ENCODE measurements at regions not wholly inside any gene's neighbourhood (a gene's known extent, or its start where the extent isn't known, plus 50 kb on each side); places are given as distances from the start of the nearest gene placed in this dataset.

DNA sequence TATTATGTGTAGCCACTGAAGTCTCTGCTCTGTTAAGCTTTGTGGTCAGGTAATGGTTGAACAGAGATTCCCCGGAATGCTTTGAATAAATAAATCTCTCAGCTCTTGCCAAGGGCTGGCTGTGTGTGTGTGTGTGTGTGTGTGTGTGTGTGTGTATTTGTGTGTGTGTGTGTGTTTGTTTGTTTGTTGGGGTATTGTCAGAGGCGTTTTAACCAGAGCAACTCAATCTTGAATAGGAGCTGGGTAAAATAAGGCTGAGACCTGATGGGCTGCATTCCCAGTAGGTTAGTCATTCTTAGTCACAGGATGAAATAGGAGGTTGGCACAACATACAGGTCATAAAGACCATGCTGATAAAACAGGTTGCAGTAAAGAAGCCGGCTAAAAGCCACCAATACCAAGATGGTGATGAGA is 256.2 kb upstream of the CACNA2D1 start:
- TF ChIP-seq, protein P1, sequence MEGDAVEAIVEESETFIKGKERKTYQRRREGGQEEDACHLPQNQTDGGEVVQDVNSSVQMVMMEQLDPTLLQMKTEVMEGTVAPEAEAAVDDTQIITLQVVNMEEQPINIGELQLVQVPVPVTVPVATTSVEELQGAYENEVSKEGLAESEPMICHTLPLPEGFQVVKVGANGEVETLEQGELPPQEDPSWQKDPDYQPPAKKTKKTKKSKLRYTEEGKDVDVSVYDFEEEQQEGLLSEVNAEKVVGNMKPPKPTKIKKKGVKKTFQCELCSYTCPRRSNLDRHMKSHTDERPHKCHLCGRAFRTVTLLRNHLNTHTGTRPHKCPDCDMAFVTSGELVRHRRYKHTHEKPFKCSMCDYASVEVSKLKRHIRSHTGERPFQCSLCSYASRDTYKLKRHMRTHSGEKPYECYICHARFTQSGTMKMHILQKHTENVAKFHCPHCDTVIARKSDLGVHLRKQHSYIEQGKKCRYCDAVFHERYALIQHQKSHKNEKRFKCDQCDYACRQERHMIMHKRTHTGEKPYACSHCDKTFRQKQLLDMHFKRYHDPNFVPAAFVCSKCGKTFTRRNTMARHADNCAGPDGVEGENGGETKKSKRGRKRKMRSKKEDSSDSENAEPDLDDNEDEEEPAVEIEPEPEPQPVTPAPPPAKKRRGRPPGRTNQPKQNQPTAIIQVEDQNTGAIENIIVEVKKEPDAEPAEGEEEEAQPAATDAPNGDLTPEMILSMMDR (IDR thresholded peaks at IDR 0.05; ENCODE audit: low read depth, low read length, missing input control) = no peak
- TF ChIP-seq RAD21 (IDR thresholded peaks at IDR 0.05) (no peak), GABPA (IDR thresholded peaks at IDR 0.05 in 1 of 2, conservative IDR thresholded peaks at IDR 0.05 in 1 of 2) (no peak), ZBTB33 (IDR thresholded peaks at IDR 0.05) (no peak), EGR1 (IDR thresholded peaks at IDR 0.05; ENCODE audit: low read depth in 2 of 2) (no peak), FOXA2 (IDR thresholded peaks at IDR 0.05) (no peak), FOXA1 (IDR thresholded peaks at IDR 0.05) (no peak), RXRA (IDR thresholded peaks at IDR 0.05) (no peak)
- TF ChIP-seq, protein P2, sequence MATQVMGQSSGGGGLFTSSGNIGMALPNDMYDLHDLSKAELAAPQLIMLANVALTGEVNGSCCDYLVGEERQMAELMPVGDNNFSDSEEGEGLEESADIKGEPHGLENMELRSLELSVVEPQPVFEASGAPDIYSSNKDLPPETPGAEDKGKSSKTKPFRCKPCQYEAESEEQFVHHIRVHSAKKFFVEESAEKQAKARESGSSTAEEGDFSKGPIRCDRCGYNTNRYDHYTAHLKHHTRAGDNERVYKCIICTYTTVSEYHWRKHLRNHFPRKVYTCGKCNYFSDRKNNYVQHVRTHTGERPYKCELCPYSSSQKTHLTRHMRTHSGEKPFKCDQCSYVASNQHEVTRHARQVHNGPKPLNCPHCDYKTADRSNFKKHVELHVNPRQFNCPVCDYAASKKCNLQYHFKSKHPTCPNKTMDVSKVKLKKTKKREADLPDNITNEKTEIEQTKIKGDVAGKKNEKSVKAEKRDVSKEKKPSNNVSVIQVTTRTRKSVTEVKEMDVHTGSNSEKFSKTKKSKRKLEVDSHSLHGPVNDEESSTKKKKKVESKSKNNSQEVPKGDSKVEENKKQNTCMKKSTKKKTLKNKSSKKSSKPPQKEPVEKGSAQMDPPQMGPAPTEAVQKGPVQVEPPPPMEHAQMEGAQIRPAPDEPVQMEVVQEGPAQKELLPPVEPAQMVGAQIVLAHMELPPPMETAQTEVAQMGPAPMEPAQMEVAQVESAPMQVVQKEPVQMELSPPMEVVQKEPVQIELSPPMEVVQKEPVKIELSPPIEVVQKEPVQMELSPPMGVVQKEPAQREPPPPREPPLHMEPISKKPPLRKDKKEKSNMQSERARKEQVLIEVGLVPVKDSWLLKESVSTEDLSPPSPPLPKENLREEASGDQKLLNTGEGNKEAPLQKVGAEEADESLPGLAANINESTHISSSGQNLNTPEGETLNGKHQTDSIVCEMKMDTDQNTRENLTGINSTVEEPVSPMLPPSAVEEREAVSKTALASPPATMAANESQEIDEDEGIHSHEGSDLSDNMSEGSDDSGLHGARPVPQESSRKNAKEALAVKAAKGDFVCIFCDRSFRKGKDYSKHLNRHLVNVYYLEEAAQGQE (IDR thresholded peaks at IDR 0.05) = no peak
- TF ChIP-seq, protein P3, sequence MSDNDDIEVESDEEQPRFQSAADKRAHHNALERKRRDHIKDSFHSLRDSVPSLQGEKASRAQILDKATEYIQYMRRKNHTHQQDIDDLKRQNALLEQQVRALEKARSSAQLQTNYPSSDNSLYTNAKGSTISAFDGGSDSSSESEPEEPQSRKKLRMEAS (IDR thresholded peaks at IDR 0.05) = no peak
